ENCODE measurements at regions not wholly inside any gene's neighbourhood (a gene's known extent, or its start where the extent isn't known, plus 50 kb on each side); places are given as distances from the start of the nearest gene placed in this dataset.

DNA sequence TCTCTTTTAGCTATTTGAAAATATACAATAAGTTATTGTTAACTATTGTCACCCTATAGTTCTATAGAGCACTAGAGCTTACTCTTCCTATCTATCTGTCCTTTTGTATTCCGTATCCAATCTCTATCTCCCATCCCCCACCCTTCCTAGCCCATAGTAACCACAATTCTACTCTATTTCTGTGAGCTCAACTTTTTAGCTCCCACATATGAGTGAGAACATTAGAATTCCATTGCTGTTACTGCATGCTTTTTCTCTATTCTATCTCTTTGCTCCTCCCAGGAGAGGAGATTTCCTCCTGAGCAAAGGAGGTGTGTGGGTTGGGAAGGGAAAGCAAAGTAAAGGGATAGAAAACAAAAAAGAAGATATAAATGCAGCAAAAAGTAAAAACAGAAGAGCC is 105.6 kb upstream of the SLC4A7 start:
- no peak for DNase-seq

DNA sequence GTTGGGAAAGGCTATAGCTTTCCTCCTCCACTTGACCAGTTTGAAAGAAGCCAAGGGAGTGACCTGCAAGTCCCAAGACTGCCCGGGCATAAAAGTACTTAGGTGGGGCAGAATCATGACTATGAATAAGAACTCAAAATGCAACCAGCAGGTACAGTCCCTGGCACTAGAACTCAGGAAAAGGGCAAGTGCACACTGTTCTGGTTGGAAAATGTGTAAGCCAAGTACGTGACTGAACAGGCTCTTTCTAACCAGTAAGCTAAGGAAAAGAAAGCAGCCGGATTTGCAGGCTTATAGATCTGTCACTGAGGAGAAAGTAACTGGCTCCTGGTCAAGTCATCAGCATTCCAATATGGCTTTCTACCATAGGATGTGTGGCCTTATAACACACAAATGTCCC is 101.2 kb upstream of the SLC4A7 start:
- DNase-seq, result no peak

DNA sequence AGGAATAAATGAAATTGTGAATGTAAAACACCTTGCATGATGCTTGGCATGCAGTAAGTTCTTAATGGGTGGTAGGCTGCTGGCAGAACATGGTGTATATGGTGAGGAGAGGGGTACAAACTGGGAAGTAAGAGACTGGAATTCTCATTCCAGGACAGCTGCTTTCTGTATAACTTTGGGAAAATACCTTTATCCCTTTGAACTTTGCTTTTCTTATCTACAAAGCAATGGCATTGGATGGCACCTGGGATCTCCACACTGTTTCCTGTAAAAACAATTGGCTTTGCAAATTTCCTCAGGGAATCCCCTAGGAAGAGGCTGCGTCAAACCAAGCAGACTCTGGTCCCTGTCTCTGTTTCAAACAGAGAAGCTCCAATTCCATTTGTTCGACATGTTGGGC is 100.7 kb upstream of the SLC4A7 start:
- no peak for DNase-seq

DNA sequence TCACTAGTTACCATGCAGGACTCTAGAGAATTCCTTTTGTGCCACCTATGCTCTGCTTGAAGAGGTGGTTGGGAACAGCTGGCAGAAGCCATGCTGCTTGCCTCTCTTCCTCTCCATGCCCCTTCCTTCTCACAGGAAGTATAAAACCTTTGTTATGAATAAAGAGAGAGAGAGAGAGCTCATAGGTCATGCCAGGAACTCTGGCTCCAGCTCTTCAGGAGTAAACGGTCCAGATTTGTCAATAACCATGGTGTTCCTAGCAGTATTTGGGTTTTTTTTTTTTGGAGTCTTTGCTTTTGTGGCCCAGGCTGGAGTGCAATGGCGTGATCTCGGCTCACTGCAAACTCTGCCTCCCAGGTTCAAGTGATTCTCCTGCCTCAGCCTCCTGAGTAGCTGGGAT is 97.7 kb upstream of the SLC4A7 start:
- DNase-seq, result no peak

DNA sequence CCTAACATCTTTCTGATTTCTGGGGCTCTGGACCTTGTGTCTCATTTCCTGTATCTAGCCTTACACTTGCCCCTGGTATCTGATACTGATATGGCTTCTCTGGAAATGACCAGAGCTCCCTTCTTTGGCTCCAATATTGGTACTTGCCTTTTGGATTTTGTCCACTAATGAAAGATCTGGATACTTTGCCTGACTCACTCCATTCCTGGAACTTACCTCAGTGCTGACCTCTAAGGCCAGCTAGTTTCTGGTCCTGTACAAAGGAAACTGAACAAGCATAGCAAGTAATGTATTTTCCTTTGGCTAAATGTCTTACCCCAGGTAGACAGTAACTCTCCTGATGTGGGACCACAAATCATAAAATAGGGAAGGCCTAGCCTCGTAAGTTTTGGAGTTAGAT is 93.8 kb upstream of the SLC4A7 start:
- no peak for DNase-seq

DNA sequence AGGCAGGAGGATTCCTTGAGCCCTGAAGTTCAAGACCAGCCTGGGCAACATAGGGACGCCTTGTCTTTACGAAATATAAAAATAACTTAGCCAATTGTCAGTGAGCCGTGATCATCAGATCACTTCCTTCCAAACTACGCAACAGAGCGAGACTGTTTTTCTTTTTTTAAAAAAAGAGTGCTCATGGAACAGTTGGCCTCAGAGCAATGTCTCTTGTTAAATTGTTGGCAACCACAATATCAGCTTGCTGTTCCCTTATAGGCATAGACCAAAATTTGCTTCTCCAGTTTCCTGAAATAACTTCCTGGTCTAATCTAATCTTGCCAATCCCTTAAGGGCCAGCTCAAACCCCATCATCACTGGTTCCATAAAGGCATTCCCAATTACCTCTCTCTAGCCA is 93.3 kb upstream of the SLC4A7 start:
- DNase-seq, result no peak

DNA sequence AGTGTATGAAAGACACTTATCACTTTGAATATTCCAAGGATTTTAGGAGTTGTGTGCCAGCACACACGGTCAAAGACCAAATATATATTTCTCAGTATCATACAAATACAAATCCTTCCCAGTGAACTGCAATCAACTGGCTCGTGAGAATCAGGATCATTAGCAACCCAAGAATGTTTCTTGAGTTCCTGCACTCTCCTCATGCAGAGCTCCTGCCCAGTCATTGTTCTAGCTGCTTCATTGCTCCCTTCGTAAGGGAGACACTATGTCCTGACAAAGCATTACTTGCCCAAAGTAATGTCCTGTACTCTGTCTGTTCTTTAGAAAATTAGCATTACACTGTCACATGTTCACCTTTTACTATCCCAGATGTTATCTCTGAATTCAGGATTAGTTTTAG is 92.0 kb upstream of the SLC4A7 start:
- DNase-seq, result no peak

DNA sequence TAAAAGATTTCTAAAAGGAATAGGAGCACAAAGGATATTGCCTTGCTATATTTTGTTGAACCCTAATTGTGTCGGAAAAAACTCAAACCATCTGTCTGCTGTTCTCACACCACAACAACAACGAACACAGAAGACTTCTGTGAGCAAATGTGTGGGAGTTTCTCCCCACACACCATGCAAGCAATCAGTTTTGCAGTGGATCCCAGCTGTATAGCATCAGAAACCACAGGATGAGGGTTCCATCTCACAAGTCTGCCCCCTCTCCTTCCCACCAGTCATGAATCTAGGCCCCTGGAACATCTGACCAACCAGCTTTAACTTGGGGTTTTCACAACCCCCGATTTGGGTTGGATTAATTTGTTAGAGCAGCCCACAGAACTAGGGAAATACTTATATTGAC is 91.3 kb upstream of the SLC4A7 start:
- DNase-seq, result no peak

DNA sequence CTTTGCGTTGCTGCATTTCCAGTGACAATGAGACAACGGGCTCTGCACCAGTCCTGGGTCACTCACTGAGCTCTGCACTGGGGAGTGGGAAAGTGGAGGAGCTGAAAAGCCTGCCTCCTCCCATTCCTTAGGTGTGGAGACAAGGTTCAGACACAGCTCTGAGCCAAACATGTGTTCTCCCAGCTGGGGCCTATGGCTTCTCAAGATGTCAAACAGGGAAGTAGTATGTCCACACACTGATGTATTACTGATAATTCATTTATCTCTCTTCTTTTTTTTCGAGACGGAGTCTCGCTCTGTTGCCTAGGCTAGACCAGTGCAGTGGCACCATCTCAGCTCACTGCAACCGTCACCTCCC is 90.2 kb upstream of the SLC4A7 start:
- DNase-seq, result no peak

DNA sequence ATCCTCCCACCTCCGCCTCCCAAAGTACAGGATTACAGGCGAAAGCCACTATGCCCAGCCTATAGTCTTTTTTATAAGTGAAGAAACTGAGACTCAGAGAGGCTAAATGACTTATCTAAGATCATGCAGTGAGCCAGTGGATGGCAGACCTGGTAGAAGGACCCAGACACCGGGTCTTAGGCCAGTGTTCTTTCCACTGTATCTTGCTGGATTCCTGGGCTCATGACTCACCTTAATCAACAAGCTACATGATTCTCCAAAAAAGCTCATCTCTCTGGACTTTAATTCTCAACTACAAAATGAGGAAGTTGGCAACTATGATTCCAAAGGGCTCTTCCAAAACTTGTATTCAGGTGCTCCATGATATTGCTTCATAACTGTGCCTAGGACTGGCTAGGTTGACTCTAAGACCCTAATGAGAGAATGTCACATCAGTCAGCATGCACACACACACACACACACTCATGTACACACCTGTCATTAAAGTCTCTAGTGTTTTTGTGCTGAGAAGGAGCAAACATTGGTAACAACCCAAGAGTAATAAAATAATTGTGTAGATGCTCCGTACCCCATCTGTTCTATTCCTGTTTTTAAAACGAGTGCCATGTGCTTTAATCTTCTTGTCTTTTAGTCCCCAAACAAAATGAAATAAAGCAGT is 89.7 kb upstream of the SLC4A7 start:
- DNase-seq, result no peak

DNA sequence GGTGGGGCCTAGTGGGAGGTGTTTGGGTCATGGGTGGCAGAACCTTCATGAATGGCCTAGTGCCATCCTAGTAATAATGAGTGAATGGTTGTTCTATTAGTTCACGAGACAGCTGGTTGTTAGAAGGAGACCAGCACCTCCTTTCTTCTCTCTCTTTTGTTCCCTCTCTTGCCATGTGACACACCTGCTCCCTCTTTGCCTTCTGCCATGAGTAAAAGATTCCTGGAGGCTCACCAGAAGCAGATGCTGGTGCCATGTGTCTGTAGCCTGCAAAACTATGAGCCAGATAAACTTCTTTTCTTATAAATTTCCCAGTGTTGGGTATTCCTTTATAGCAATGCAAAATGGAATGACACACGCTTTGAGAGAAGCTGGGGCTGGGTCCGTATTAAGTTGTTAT is 89.0 kb upstream of the SLC4A7 start:
- no peak for DNase-seq

DNA sequence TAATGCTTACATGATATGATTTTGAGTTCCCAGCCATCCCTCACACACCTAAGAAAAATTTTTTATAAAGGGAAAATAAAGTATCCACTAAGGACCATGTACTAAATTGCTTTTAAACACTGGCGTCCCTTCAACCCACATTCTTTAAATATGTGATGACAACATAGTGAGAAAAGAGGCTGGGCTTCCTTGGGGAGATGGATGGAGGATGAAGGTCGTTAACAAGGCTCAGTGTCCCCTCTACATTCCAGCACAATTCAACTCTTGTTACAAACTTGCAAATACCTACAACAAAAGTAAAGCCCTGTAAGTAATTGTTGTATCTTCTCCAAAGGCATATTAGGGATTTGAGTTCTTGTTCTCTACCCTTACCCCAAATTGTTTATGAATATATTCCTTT is 87.2 kb upstream of the SLC4A7 start:
- no peak for DNase-seq

DNA sequence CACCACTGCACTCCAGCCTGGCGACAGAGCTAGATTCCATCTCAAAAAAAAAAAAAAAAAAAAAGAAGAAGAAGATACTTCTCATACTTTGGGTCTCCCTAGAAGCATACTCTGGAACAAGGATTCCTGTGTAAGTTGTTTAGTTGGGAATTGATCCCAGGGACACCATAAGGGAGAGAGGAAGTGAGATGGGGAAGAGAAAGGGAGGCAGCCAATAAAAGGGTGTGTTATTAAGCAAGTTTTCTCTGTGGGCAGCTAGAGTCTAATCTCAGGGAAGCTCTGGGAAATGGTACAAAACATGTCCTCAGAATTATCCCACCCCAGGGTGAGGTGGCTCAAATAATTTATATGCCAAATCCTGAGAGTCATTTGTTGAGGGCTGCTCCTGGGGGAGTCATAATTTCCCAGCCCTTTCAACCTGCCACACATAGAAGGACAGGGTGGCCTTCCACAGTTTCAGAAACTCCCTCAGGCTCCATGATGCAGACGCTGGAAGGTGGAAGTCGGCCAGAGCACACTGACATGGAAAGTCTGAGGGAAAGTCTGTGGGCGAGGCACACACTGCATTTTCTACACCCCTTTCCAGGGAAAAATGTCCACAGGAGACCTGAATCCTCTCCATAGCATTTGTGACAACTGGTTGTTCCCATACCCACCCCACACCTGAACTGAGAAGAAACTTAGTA is 86.4 kb upstream of the SLC4A7 start:
- no peak for DNase-seq

DNA sequence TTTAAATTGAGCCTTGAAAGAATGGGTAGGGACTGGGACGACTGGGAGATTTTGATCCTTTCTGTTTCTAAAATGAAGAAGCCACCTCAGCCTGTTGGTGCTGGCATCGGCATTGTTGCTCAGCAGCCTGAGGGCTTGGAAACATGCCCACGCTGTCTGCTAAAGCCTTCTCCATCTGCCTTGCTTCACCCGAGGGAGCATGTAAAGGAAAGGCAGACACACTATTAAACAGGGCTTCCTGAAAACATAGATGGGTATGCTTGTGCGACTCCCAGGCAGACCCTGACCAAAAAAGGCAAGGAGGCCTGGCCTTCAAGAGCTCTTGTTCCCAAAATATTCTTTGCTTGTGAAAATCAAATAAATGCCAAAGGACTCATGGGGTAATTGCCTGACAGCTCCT is 84.2 kb upstream of the SLC4A7 start:
- DNase-seq, result peak; percentile 32

DNA sequence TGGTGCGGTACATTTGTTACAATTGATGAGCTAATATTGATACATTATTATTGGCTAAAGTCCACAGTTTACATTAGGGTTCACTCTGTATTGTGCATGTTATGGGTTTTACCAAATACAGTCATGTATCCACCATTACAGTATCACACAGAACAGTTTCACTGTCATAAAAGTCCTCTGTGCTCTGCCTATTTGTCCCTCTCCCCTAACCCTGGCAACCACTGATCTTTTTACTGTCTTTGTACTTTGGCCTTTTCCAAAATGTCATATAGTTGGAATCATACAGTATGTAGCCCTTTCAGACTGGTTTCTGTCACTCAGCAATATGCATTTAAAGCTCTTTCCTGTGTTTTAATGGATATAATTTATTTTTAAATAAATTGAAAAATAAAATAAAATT is 83.1 kb upstream of the SLC4A7 start:
- no peak for DNase-seq

DNA sequence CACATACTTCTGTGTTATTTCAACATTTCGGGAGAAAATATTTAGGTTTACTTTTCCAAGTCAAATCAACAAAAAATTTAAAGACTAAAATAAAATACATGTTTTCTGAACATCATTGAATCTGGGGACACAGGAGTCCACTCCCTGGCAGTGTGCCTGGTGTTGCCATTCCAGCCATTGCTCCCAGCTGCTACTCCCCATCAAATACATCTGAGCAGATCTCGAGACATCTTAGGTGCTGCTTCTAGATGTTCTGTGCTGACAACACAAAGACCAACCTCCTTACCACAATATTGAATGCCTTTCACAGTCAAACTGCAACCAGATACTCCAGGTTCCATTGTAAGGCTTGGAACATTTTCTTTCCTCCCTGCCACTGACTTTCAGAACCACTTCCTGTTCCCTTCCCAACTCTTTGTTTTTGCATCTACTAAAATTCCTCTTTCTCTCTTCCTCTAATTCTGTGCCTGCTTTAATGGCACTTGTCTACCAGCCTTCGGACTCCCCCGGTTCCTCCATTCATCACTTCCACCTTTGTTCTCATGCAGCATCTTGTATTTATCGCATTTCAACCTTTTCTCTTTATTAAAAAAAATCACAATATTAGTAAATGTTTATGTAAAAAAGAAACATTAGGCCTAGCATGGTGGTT is 81.1 kb upstream of the SLC4A7 start:
- DNase-seq, result no peak

DNA sequence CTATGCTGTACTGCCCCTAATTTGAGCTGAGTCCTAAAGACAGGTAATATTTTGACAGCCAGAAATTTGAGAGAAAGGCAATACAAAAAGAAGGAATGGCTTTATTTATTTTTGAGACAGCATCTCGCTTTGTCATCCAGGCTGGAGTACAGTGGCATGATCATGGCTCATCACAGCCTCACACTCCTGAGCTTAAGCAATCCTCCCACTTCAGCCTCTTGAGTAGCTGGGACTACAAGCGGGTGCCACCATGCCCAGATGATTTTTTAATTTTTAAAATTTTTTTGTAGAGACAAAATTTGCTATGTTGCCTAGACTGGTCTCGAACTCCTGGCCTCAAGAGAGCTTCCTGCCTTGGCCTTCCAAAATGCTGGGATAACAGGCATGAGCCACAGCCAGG is 77.4 kb upstream of the SLC4A7 start:
- no peak for DNase-seq

DNA sequence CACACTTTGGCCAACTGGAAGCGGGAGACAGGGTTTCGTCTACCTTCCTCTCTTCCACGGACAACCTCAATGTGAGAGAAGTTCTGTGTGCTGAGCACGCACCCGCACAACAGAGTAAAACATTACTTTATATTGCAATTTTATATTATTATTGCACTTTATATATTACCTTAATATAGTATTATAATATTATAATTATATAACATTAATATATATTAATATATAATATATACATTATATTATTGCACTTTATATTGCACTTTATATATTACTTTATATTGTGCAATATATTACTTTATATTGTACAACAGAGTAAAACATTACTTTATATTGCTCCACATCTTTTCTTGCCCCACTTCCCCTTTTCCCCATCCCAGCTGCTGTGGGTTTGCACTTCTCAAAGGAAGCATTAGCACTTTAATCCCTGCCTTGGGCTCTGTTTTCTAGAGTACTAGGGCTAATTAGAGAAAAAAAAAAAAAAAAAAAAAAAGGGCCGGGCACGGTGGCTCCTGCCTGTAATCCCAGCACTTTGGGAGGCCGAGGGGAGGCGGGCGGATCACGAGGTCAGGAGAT is 76.4 kb upstream of the SLC4A7 start:
- no peak for DNase-seq

DNA sequence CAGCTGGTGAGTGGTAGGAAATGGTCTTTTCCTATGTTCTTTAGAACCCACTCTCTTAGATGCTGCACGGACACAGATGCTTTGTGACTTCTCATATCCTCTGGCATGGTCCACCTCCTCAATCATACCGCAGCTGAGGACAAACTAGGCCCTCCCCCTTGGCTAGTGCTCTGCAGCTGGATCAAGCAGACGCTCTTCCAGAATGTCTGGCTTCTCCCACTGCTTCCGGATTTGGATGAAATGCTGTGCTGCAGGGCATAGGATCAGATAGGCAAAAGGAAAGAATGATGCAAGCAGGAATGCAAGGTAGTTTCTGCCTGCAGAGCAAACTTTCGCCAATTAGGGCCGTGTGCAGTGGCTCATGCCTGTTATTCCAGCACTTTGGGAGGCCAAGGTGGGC is 75.7 kb upstream of the SLC4A7 start:
- DNase-seq, result no peak

DNA sequence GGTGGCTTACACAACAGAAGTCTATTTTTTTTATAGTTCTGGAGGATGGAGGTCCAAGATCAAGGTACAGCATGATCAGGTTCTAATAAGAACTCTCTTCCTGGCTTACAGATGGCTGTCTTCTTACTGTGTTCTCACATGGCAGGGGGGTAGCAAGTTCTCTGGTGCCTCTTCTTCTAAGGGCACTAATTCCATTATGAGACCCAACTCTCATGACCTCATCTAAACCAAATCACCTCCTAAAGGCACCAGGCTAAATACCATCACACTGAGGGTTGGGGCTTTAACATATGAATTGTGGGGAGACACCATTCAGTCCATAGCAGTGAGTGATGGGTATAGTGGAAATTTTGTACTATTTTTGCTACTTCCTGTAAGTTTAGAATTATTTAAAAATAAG is 75.2 kb upstream of the SLC4A7 start:
- DNase-seq, result no peak

DNA sequence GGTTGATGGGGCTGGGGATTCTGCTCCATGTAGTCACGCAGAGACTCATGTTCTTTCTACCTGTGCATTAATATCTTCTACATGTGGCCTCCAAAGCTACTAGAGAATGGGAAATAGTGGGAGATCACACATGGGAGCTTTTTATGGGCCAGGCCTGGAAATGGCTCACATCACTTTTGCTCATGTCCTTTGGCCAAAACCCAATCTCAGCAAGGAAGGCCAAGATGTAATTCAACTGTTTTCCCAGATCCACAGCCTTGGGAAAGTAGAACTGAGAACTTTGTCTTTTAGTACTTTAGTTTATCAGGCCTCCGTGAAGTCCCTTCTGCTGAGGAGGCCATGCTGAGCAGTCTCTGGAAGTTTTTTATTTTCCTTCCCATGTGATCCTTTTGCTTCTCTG is 73.2 kb upstream of the SLC4A7 start:
- no peak for DNase-seq

DNA sequence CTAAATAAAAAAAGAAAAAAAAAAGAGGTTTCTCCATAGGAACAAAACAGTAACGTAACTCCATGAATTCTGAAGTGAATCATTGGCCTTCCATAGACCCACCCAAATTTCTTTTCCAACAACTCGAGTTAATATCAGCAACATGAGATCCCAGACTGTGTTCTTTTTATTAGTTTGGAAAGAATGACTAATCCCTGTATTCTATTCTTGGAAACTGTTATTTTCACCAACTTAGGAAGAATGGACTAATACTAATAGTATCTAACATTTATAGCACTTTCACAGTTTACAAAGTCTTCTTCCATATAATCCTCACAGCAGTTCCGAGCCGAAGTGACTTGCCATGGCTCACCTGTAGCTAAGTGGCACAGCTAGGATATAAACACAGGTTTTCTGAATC is 72.7 kb upstream of the SLC4A7 start:
- no peak for DNase-seq

DNA sequence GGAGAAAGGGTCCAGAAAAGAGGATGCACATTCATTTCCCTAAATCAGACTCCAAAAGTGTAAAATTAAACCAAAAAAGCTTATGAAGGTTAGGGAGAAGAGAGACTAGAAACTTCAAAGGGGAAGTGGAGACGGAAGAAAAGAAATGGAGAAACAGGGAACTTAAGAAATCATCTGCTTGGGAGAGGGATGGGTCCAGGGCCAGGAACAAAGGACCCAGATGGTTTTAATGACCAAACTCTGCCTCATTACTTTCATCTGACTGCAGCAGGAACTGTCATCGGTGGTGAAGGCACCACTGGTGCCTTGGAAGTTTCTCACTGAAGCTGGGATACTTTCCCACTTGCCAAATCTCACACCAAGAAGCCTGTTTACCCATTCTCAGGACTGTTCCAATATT is 70.5 kb upstream of the SLC4A7 start:
- no peak for DNase-seq

DNA sequence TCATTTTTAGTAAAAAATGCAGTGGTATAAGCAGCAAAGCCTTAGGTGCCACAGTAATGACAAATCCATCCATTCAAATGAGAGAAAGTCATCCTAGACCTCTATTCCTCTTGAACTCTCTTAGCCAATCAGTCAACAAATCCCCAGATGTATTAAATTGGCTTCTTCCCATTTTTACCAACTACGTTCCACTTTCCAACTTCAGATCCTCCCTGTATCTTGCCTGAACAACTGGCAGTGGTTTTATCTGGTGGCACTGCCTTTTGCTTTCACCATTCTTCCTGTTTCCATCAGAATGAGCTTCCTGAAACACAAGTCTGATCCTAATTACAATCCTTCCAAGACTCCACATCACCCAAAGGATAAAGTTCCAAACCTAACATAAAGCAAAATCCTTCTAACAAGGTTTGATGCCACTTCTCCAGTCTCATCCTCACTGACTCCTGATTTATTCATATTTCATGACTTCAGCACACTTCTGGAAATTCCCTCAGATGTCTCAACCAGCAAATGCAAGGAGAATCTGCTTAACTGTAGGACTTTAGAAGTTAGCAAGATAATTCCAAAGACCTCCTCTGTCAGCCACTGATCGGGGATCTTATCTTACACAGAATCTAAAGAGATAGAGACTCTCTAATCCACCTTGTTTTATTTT is 69.8 kb upstream of the SLC4A7 start:
- no peak for DNase-seq

Measured in NCI-H146 (cell line).